Activated CD4-positive, alpha-beta T cell treated with anti-CD3 and anti-CD28 coated beads, Interleukin-2, amount 50 U/mL, for 48 hours (primary cell): ENCODE measurements at regions not wholly inside any gene's neighbourhood (a gene's known extent, or its start where the extent isn't known, plus 50 kb on each side); places are given as distances from the start of the nearest gene placed in this dataset.
"Not testable (repeated sequence)": the region's sequence is repeated elsewhere in the genome, so short reads cannot be mapped to it uniquely, and the experiment has no call there.

Experiments used
- DNase-seq, 2 experiments: peaks; one replicate each; pipeline ENCODE4 v3.0.0-alpha.2; 2020

DNA sequence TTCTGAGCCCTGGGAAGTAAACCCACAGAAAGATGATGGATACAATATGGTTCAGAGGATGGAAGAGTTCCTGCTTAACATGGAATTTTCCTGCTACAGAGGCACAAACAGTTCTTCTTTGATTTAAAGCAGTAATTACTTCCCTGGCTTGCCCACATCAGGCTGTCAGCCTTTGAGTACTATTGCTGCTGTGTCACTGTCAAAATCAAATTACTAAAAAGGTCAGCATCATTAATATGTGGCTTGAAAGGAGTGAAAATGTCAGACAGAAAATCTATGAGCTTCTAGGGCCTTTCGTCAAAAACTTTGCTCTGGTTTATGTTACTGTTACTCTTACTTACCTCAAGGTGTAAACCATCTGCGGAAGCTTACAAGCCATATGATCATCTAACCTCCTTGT lies 98.6 kb upstream of the DPT start:
- no peak for DNase-seq

- no peak for DNase-seq
These were observed 100.9 kb upstream of the DPT start for GRCh38 chr1:168829876-168830275.

DNA sequence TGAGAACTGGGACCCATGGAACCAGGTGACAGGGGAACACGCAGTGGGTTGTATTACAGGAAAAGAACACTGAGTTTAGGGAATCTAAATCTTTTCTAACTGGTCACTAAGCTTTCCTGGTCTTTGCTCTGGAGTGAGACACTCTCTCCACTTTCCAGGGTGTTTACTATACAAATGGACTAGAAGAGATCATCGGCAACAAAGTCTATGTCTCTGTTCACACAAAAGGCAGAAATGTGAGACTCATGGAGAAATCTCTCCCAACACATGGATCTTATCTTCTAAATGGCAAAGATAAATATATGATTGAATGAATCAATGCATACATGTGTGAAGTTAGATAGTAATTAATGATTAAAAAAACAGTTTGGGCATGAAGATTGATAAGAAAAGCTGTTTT lies 101.6 kb upstream of the DPT start:
- no peak for DNase-seq

DNA sequence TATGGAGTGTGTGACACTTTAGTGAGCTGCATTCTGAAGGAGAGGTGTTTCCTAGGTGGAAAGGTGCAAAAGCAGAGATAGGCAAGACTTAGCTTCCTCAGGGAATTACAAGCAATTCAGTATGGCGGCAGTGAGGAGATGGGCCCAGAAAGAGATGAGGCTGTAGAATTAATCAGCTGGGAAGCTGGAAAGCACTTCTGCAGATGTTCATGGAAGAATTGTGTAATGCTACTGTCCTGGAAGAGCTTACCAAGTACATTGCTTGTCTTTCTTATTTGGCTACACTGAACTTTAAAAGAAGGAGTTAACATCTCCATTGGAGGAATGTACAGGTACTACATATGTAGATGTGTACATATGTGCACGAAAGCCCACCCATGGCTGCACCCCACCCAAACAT lies 103.7 kb upstream of the DPT start:
- no peak for DNase-seq

- DNase-seq: no peak
These were observed 104.4 kb upstream of the DPT start for GRCh38 chr1:168833362-168833761.

- no peak for DNase-seq
These were observed 104.8 kb upstream of the DPT start for GRCh38 chr1:168833801-168834224.

GRCh38 chr1:168834225-168834872 lies 105.3 kb upstream of the DPT start:
- DNase-seq: no peak

- DNase-seq: no peak
These were observed 106.2 kb upstream of the DPT start for GRCh38 chr1:168835176-168835575.

DNA sequence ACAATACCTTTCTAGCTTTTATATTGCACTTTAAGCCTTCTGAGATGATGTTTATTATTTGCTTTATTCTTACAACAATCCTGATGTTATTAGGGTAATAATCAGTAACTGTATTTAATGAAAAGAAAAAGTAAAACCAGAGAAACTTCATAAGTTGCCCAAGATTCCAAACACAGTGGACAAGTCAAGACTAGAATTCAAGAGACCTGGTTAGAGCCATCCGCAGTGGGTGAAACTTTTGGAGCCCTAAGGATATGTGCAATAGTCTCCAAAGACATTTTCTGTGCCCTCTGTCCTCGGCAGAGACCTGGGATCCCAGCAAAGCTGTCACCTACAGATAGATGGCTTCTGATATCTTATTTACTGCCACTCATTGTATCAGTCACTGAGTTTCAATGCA lies 106.8 kb upstream of the DPT start:
- no peak for DNase-seq

- DNase-seq: no peak
These were observed 107.5 kb upstream of the DPT start for GRCh38 chr1:168836469-168836868.

- DNase-seq: not testable (repeated sequence)
These were observed 108.2 kb upstream of the DPT start for GRCh38 chr1:168837230-168837629.

DNA sequence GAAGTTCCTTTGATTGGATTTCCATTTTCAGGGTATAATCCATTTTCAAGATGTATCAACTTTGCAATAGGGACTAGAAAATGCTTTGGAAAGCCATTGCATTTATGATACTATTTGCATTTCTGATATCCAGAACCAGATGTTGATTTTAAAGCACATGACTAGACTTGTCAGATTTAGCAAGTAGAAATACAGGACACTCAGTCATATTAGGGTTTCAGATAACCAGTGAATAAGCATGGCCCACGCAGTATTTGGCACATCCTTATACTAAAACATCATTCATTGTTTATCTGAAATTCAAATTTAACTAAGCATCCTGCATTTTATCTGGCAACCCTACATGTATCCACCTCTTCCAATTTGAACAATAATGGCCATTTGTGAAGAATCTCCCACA lies 113.3 kb upstream of the DPT start:
- DNase-seq: no peak

- DNase-seq: no peak
These were observed 113.9 kb upstream of the DPT start for GRCh38 chr1:168842916-168843315.

DNA sequence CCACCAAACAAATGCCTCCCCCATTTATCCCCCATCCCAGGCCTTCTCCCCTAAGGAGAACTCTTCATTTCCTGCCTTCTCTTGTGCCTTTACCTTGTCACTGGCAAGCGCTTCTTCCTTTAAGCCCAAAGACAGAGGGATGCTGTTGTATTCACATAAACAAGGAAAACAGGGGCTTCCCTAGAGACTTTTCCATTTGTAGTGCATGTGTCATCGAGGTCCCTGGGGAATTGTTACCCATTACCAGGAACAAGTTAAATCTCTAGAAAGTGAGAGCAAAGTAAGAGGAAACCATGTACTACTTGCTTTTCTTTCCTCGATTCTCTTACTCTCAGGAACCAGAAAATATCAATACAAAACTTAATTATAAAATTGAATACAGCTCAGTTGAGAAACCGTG lies 114.4 kb upstream of the DPT start:
- DNase-seq: no peak

DNA sequence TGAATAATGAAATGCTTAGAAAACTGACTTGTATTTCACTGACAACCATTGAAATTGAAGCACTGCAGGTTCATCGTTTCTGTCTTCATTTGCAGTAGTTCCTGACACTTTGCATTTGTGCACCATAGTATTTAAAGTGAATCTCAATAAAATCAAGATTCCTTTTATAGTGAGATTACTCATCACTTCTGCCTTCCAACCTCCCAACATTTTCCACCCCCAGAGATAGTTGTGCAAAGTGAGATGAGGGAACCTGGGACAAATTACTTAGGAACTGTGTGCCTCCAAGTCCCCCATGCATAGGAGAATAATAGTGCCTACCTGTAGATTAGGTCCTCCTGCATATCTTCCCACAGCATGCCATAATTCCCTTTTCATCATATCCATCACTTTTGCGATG lies 114.9 kb upstream of the DPT start:
- DNase-seq: no peak

- no peak for DNase-seq
These were observed 116.1 kb upstream of the DPT start for GRCh38 chr1:168845140-168845539.

GRCh38 chr1:168848051-168848450 lies 119.0 kb upstream of the DPT start:
- no peak for DNase-seq

DNA sequence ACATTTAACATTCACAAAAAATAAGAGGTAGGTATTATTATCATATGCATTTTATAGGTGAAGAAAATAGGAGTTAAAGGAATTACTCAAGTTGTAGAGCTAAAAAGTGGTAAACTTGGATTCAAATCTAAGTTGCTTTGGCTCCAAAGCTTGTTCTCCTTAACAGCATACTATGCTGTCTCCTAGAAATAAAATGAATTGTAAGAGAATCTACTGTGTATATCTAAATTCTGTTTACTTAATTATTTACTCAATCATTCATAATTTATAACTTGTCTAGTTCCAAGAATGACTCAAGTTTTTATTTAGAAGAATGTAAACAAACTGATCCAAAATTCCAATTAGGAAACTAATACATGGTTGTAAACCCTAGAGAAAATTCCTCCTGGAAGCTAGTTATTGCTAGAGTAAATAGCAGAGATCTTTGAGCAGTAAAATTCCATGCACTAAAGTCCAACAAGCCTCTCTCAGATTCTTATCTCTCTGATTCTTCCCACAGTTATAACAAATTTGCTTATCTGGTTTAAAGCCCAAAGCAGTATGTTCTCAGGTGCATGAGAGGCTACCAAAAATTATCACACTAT lies 132.5 kb upstream of the DPT start:
- no peak for DNase-seq

GRCh38 chr1:168863772-168864171 lies 134.8 kb upstream of the DPT start:
- DNase-seq: no peak

GRCh38 chr1:168864266-168864665 lies 135.3 kb upstream of the DPT start:
- no peak for DNase-seq

DNA sequence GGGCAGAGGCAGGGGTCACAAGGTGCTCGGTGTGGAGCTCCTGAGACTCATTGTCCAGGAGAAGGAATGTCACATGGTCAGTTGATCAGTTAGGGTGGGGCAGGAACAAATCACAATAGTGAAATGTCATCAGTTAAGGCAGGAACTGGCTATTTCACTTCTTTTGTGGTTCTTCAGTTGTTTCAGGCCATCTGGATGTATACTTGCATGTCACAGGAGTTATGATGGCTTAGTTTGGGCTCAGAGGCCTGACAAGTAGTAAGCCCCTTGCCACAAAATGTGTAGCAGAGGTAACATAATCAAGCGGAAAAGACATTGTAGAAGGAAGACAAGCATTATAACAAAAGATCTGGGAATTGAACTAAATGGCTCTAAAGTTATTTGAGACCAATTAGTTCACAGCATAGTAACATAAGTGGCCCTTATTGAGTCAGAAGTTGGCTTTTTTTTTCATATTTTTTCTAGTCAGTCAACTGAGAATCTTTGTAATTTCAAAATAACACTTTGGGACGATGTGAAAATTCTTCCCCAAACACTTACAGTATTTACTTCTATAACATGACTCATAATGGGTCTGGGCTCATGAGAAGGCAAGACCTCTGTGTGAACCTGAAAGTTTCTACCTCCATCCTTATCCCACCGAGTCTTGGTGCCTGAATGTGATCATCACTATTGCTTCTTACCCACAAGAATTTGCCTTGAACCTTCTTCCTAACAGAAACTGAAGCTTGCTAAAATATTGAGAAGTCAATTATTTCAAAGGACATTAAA lies 137.0 kb upstream of the DPT start:
- no peak for DNase-seq

DNA sequence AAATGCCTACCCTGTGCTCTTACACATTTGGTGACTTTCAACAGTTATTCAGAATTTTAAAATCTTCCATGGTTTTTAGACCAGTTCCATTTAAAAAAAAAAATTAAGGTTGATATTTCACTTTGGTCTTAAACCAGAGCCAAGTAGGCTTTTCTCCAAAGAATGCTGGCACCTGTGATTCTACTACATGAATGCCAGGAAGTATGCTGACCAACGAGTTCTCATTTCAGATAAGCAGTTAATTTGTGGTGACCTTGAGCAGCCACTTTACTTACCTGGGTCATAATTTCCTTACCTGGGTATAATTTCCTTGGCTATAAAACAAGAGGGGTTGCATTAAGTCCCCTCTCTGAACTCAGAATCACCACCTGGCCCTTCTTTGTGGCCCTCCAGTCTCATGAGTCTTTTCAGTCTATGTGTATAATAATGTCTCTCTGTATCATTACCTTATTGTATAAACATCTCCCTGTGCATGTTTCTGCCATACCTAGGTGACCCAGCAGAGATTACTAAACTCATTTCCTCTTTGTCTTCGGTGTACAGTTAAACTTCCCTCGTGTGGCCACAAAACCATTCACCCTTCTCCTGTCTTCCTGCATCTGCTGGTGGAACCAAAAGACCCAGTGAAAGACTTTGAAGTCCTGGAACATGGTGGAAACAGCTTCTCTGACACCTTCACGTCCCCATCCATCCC lies 139.1 kb upstream of the DPT start:
- DNase-seq: no peak

- no peak for DNase-seq
These were observed 142.5 kb upstream of the DPT start for GRCh38 chr1:168871531-168871930.

GRCh38 chr1:168875831-168876230 lies 146.8 kb upstream of the DPT start:
- no peak for DNase-seq
